ENCODE measurements at regions not wholly inside any gene's neighbourhood (a gene's known extent, or its start where the extent isn't known, plus 50 kb on each side); places are given as distances from the start of the nearest gene placed in this dataset.

DNA sequence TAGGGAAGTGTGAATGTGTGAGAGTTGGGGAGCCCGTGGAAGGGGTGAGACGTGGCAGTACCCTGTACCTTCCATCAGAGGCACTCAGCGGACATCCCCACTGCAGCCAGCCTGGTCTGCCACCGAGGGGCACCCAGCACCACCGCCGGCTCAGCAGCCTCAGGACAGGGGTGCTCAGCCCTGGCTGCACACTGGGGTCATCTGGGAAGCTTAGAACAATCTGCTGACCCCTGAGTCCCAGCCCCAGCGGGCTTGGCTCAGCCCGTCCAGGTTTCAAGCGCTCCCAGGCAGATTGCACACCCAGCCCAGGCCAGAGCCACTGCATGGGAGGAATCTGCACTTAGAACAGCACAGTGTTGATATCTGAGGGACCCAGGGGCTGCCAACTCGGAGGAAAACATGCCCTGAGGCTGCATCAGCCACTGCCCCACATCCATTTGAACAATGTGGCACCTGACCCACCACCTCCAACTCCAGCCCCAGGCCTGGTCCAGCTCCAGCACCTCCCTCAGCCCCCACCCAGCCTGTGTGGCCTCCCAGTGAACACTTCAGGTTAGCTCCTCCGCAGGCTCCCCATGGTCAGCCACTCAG, 147.1 kb upstream of the OTOS start:
- DNase-seq, result no peak

GRCh38 chr2:240288087-240288521, 147.4 kb upstream of the GPC1 start:
- no peak for DNase-seq

GRCh38 chr2:240289701-240290431, 145.6 kb upstream of the GPC1 start:
- no peak for DNase-seq

DNA sequence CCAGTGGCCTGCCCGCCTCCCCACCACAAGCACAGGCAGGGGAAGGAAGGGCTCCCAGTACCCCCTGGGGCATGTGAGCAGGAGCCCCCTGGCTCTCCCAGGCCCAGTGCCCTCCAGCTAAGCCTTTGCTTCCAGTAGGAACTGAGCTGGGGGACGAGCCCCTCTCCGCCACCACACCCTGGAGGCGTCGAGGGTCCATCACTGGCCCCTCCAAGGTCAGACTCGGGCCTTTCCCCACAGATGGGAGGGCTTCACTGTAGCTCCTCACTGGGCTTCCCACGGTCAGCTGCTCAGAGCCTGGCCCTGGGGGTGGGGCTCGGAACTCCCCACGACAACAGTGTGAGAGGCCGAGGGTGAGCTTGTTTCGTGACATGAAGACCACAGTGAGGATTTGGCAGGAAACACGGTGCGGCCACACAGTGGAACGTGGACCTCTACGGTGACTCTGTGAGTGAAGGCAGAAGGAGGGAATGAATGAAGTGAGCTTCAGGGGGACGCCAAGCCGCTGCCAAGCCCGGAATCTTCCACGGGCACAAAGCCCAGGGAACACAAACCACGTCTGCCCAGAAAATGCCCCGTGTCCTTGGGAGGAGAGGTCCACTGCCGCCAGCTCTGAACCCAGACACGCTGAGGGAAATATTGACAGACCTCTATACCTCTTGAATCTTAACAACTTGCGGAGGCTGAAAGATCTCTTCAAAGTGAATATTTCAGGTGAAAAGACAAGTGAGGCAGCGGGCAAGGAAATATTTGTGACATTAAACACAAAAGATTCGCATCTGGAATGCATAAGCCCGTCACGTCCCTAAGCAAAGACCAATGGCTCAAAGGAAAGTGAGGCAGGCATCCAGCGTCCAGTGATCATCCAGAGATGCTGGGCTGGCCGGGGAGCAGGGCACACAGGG, 144.8 kb upstream of the GPC1 start:
- no peak for DNase-seq

DNA sequence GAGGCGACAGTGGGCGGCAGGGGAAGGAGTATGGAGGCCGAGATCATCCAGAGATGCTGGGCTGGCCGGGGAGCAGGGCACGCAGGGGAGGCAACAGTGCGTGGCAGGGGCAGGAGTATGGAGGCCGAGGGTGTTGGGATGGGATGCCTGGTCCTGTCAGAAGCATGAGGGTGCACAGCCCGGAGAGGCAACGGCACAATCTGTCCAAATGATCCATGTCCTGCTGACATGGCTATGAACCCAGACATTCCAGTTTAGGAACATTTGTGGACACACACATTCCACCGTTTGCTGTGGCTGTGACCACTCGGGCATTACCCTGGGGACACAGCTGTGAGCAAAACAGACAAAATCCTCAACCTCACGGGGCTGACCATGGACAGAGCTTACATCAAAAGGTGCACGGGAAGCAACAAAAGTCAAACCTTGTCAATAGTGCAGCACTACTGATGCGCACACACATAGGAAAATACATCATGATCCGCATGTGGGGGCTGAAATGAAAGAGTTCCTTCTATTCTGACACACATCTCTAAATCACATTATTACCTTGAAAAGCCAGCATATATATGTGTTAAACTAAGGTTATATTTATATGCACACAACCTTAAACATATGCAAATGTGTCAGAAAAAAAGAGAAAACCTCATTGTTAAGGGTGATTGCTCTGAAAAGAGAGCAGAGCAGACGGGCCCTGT, 144.0 kb upstream of the GPC1 start:
- no peak for DNase-seq

- DNase-seq, result no peak
Observed at GRCh38 chr2:240292035-240292574, 143.4 kb upstream of the GPC1 start.

DNA sequence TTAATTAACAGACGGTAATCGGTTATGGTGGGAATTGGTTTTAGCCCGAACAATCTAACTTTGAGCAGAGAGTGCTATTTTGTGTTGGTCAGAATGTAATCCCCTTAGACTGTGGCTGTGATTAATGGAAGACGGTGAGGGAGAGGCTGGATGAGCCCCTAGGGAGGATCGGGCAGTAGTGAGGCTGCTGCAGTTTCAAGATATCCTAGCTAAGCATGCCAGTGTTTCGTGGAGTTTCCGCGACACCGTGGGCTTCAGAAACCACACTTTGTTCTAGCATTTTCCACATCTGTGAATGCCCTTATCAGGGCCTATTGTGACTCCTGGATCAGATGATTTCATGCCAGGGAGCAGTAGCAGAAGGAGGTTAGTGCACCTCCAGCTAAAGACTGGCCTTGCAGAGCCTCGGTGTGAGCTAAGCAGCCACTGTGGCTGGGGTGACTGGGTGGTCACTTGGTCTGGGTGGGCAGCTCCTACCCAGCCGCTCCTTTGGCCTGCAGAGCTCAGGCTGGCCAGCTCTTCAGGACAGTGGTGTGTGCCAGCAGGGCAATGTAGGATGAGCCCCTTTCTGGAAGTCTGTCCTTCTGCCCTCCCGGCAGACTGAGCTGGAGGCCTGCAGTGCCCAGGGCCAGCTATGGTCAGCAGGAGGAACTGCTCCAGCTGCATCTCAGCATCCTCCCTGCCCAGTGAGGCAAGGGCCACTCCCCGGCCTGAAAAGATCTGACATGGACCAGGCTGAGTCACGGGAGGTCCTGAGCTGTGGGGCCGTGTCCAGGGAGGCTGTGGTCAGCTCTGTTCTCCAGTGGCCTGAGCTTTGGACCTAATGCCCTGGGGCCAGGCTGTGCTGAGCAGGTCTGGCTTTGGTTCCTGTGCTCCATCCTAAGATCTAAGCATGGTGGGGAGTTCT, 142.6 kb upstream of the GPC1 start:
- no peak for DNase-seq

GRCh38 chr2:240293557-240294461, 141.7 kb upstream of the GPC1 start:
- no peak for DNase-seq

DNA sequence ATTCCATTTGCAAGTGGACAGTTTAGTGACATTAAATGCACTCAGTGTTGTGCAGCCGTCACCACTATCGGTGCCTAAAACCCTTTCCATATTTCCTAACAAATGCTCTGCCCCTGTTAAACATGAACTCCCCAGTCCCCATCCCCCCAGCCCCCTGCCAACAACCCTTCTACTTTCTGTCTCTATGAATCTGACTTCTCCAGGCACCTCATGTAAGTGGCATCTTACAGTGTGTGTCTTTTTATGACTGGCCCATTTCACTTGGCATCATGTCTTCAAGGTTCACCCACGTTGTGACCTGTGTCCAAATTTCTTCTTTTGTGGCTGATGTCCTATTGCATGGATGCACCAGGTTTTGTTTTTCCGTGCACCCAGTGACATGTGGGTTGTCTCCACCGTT, 140.9 kb upstream of the GPC1 start:
- no peak for DNase-seq

GRCh38 chr2:240295256-240296103, 140.0 kb upstream of the GPC1 start:
- no peak for DNase-seq

GRCh38 chr2:240296104-240296406, 139.4 kb upstream of the GPC1 start:
- DNase-seq, result no peak

- no peak for DNase-seq
Observed at GRCh38 chr2:240296476-240297255, 138.8 kb upstream of the GPC1 start.

GRCh38 chr2:240297256-240298116, 138.0 kb upstream of the GPC1 start:
- DNase-seq, result no peak

DNA sequence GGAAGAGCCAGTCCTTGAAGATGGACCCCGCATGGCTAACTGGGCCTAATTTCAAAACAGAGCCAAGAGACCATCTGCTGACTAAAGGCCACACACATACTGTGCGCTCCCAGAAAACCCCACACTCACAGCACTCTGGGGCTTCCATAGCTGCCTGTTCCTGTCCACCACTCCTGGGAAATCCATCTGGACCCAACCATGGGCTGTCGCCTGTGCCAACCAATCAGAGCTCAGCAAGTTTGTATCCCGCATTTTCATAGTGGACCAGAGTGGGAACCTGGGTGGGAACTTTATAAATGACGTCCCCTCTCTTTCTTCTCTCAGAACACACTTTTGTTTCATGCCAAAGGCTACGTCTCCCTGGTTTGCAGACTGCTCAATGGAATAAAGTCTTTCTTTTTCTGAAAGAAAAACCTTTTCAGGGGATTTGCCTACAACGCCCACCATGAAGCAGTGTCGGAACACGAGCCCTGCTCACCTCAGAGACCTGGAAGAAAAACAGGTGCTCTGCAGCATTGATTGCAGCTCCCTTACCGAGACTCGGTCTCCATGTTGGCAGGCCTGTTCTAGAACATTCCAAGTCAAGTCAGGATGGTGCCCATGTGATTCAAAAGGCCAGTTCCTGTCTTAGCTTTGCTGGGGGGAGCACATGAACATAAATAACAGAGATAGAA, 137.2 kb upstream of the GPC1 start:
- DNase-seq, result no peak

DNA sequence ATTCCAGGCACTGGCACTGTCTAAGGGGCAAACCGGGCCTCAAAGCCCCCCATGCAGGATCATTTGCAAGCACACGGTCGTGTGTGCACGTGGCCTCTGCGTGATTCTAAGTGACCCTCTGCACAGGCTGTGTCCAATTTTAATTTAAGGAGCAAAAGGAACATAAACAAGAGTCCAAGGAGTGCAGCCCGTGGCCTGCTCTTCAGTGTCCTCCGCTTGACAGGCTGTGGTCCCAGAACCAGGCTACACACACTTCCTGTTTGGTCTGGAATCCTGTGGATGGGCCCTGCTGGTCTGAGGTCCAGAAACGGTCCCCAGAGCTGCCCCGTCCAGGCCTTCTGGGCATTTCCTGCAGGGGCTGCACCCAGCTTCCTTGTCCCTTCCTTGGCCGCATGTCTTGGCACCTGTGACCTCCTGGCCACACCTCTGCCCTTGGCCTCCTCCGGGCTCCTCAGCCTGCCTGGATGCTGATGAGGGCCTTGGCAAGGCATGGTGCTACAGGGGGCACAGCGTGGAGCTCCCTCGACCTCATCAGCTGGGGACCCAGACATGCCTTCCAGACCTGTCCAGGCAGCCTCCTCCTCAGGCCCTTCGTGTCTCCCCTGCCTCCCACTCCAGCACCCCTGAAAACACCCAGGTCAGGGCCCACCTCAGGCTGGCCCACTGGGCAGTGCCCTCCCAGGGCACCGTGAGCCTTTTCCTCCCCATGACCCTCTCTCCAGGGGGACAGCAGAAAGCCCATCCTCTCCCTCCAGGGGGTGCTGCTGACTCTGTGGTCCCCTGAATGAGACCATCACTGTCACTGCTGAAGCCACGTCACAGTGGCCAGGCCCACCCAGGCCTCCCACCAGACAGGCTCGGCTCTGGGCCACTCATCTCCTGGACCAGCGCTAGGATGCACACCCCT, 136.4 kb upstream of the GPC1 start:
- DNase-seq, result no peak

DNA sequence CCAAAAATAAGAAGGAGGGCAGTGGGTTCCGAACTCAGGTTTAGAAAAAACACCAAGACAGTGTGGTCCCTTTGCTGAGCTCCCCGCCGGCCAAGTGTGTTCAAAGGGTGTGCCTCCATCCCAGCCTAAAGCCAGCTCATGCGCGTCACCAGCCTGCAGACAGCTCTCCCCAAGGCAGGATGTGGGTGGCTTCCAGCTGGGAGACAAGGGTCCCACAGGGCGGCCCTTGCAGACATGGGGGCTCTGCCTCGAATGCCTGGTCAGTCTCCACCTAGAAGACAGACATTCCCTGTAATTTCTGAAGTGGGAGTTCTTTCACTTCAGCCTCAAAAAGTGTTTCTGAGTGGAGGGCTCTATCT, 135.8 kb upstream of the GPC1 start:
- DNase-seq, result no peak
